ENCODE measurements at regions not wholly inside any gene's neighbourhood (a gene's known extent, or its start where the extent isn't known, plus 50 kb on each side); places are given as distances from the start of the nearest gene placed in this dataset.

- no peaks in the 10 kb centered on the region for H3K9me2 ChIP-seq (ENCODE audit: insufficient read depth)
- H3K79me2 ChIP-seq (ENCODE audit: low read depth) = no peaks in the 10 kb centered on the region
- no peak overlapping the region for H3K4me2 ChIP-seq
- ChIA-PET CTCF (no interaction called here), POLR2A (ENCODE audit: unreplicated experiment) (no interaction called here)
- intact Hi-C loops (cut with micrococcal nuclease; ENCODE audit: unreplicated experiment) = no loop called here
- TF ChIP-seq, protein P1, sequence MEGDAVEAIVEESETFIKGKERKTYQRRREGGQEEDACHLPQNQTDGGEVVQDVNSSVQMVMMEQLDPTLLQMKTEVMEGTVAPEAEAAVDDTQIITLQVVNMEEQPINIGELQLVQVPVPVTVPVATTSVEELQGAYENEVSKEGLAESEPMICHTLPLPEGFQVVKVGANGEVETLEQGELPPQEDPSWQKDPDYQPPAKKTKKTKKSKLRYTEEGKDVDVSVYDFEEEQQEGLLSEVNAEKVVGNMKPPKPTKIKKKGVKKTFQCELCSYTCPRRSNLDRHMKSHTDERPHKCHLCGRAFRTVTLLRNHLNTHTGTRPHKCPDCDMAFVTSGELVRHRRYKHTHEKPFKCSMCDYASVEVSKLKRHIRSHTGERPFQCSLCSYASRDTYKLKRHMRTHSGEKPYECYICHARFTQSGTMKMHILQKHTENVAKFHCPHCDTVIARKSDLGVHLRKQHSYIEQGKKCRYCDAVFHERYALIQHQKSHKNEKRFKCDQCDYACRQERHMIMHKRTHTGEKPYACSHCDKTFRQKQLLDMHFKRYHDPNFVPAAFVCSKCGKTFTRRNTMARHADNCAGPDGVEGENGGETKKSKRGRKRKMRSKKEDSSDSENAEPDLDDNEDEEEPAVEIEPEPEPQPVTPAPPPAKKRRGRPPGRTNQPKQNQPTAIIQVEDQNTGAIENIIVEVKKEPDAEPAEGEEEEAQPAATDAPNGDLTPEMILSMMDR (conservative IDR thresholded peaks at IDR 0.05) = no peak
- TF ChIP-seq EZH2 (IDR thresholded peaks at IDR 0.05; ENCODE audit: low read depth) = no peak
- H3K4me3 ChIP-seq = no peak overlapping the region
- no peaks in the 10 kb centered on the region for H3K27me3 ChIP-seq (ENCODE audit: insufficient read depth, low read depth)
- BruUV-seq (replicated peaks) = no TSS peak
- no peaks in the 10 kb centered on the region for H3K4me1 ChIP-seq (replicated peaks; ENCODE audit: insufficient read depth)
- no peak overlapping the region for H3K27ac ChIP-seq
- no peaks in the 10 kb centered on the region for H3F3A ChIP-seq (ENCODE audit: insufficient read depth, low read depth)
- H2AFZ ChIP-seq = no peak overlapping the region
- H3K36me3 ChIP-seq (ENCODE audit: low read depth) = no peaks in the 10 kb centered on the region
- no peak for DNase-seq
- H4K20me1 ChIP-seq (ENCODE audit: insufficient read depth) = no peaks in the 10 kb centered on the region
- no peaks in the 10 kb centered on the region for H3K9me3 ChIP-seq (ENCODE audit: insufficient read depth, low read depth)
These were observed 198.8 kb upstream of the TYRP1 start for GRCh38 chr9:12494411-12494810.

DNA sequence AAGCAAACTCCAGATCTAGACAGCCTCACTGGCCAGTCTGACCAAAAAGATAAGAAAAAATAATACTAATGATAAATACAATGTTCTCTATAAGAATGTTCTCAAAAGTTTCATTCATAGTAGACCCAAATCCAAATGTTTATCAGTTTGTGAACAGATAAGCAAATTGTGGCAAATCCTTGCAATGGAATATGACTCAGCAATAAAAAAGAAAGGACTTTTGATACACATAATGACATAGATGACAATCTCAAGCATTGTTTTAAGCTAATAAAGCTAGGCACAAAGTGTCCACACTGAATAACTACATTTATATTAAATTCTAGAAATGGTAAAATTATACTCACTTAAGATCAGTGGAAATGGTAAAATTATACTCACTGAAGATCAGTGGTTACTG, 195.4 kb upstream of the TYRP1 start:
- H3K36me3 ChIP-seq (ENCODE audit: low read depth) = no peaks in the 10 kb centered on the region
- DNase-seq = no peak
- no peaks in the 10 kb centered on the region for H3K9me3 ChIP-seq (ENCODE audit: insufficient read depth, low read depth)
- H3K27ac ChIP-seq = no peak overlapping the region
- H3K27me3 ChIP-seq (ENCODE audit: insufficient read depth, low read depth) = no peaks in the 10 kb centered on the region
- H4K20me1 ChIP-seq (ENCODE audit: insufficient read depth) = no peaks in the 10 kb centered on the region
- ChIA-PET POLR2A (ENCODE audit: unreplicated experiment) (no interaction called here), CTCF (no interaction called here)
- no peak overlapping the region for H3K4me3 ChIP-seq
- no peaks in the 10 kb centered on the region for H3F3A ChIP-seq (ENCODE audit: insufficient read depth, low read depth)
- no peaks in the 10 kb centered on the region for H3K9me2 ChIP-seq (ENCODE audit: insufficient read depth)
- no peak overlapping the region for H3K4me2 ChIP-seq
- no TSS peak for BruUV-seq (replicated peaks)
- H3K4me1 ChIP-seq (replicated peaks; ENCODE audit: insufficient read depth) = no peaks in the 10 kb centered on the region
- no peak for TF ChIP-seq EZH2 (IDR thresholded peaks at IDR 0.05; ENCODE audit: low read depth)
- TF ChIP-seq, protein P1 (conservative IDR thresholded peaks at IDR 0.05) = no peak
- no peak overlapping the region for H2AFZ ChIP-seq
- intact Hi-C loops (cut with micrococcal nuclease; ENCODE audit: unreplicated experiment) = no loop called here
- no peaks in the 10 kb centered on the region for H3K79me2 ChIP-seq (ENCODE audit: low read depth)

GRCh38 chr9:12502520-12502919, 190.7 kb upstream of the TYRP1 start:
- no peaks in the 10 kb centered on the region for H3K79me2 ChIP-seq (ENCODE audit: low read depth)
- no peaks in the 10 kb centered on the region for H3K9me2 ChIP-seq (ENCODE audit: insufficient read depth)
- TF ChIP-seq EZH2 (IDR thresholded peaks at IDR 0.05; ENCODE audit: low read depth) = no peak
- TF ChIP-seq, protein P1 (conservative IDR thresholded peaks at IDR 0.05) = no peak
- no peak overlapping the region for H3K27ac ChIP-seq
- no peak overlapping the region for H3K4me2 ChIP-seq
- BruUV-seq (replicated peaks) = no TSS peak
- ChIA-PET CTCF (no interaction called here), POLR2A (ENCODE audit: unreplicated experiment) (no interaction called here)
- no peak overlapping the region for H2AFZ ChIP-seq
- no peaks in the 10 kb centered on the region for H3F3A ChIP-seq (ENCODE audit: insufficient read depth, low read depth)
- H3K4me1 ChIP-seq (replicated peaks; ENCODE audit: insufficient read depth) = no peaks in the 10 kb centered on the region
- no peaks in the 10 kb centered on the region for H3K9me3 ChIP-seq (ENCODE audit: insufficient read depth, low read depth)
- H3K27me3 ChIP-seq (ENCODE audit: insufficient read depth, low read depth) = no peaks in the 10 kb centered on the region
- no peak overlapping the region for H3K4me3 ChIP-seq
- no peaks in the 10 kb centered on the region for H4K20me1 ChIP-seq (ENCODE audit: insufficient read depth)
- H3K36me3 ChIP-seq (ENCODE audit: low read depth) = no peaks in the 10 kb centered on the region
- intact Hi-C loops (cut with micrococcal nuclease; ENCODE audit: unreplicated experiment) = no loop called here
- DNase-seq = no peak

Measured in PC-9 (cell line).